GM18951 (cell line): ENCODE measurements at regions not wholly inside any gene's neighbourhood (a gene's known extent, or its start where the extent isn't known, plus 50 kb on each side); places are given as distances from the start of the nearest gene placed in this dataset.

Experiments
- POLR2A ChIP-seq: IDR thresholded peaks from 4 replicates; pipeline ENCODE4 v1.6.1; 2011; ENCODE audit warnings: mild to moderate bottlenecking; ENCODE audit not compliant: insufficient read length, insufficient read depth; ENCODE audit errors: extremely low read depth
- in situ Hi-C: fragments of 300-500 bp; cut with MboI; formaldehyde crosslinking; loops from one replicate; pipeline ENCODE4 v1.12.0; 2022; ENCODE audit warnings: low sequenced_read_pairs, mixed read lengths, inconsistent platforms; ENCODE audit not compliant: unreplicated experiment

DNA sequence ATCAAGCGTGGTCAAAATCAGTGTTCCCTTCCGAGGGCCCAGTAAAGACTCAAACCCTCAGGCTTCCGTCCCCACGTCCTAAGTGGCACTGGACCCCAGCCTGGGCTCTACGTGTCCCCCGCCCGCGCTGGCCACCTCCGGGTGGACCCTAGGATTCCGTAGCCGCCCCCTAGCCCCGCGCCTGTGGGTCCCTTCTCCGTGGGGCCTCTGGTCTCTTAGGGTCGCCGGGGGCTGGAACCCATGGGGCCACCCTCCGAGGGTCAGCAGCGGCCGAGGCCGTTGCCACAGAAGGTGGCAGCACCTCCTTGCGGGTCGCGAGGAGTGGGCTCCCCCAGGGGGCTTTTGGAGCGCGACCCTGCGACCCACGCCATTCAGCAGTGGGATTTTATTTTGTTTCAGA, 170.5 kb upstream of the EEPD1 start:
- in situ Hi-C loops, result loop anchor here (10.0 kb wide), 1 partner anchor 312 kb away; no protein-coding TSS in a partner anchor
- TF ChIP-seq POLR2A, result no peak

DNA sequence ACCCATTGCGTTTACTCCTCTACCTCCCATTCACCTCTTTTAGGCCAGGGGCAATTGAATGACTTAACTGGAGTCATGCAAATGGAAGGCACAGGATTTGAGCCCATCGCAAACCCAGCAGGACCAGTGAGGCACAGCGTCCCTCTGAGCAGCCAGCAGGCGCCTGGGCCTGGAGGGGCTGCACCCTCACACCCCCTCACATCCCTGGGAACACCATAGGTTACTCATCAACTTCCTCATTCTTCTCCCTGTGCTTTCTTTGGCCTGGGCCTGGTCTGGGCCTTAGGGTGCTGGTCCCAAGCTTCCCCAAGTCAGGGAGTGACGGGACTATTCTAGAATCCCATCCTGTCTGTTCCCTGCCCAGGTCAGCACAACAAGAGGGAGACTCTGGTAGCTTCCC, 169.4 kb upstream of the EEPD1 start:
- no peak for TF ChIP-seq POLR2A
- in situ Hi-C loops, result loop anchor here (10.0 kb wide), 1 partner anchor 311 kb away; no protein-coding TSS in a partner anchor

DNA sequence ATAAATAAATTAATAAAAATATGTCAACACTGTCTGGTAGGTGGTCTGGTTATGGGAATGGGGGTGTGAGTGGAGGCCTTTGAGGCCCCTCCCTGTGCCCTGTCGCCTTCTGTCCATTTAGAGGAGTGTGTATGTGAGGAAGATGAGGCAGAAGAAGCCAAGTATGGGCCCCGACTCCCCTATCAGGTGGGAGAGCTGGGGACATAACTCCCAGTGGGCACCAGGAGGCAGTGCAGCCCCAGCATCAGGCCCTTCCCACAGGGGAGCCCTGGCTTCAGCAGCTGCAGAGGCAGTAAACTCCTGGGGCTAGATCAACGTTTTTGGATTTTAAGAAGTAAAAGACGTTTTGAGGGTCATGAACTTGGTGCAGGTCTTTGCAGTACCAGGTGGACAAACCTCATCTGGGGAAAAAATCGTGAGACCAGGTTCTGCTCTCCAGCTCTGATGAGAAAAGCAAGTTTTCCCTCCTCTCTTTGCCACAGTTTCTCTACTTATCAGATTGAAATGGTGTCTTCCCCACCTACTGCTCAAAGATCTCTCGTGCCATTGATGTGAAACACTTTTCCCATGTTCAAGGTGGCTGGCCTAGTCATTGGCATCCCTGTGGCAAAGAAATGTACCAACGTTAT, 167.8 kb upstream of the EEPD1 start:
- in situ Hi-C loops, result loop anchor here (10.0 kb wide), 1 partner anchor 310 kb away; no protein-coding TSS in a partner anchor
- TF ChIP-seq POLR2A, result no peak

DNA sequence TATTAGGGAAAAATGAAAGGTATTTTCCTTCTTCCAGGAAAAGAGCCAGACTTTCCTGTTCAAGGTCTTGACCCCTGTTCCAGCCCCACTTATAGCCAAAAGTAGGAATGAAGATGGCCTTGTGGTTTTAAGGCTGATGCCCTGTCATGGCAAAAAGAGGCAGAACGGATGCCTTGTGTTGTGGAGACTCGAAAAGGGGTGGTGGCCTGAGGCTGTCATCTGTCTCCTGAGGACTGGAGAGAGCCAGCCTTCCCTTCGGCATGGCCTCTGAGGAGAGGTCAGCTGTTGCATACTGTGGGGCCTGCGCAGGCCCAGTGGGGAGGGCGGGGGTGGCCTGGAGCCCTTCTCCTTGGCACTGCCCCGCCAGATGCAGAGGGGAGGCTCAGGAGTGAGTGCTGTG, 166.0 kb upstream of the EEPD1 start:
- no peak for TF ChIP-seq POLR2A
- in situ Hi-C loops, result loop anchor here (10.0 kb wide), 1 partner anchor 308 kb away; no protein-coding TSS in a partner anchor

DNA sequence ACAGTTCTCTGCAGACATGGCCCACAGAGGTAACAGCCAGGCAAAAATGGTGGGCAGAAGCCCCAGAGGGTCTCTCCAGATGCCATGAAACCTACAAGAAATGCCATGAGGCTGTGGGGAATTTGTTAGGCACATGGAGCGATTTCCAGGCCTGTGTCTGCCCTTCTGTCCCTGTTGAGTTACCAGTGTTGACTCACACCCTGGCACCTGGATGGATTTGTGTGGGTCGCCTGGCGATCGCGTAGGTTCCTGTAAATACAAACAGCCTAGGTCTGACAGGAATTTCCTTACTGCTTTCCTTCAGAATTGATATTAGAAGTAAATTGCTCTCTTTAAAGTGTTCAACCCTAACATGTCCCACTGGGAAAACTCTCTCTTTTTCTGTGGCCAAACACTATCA, 164.9 kb upstream of the EEPD1 start:
- in situ Hi-C loops, result loop anchor here (10.0 kb wide), 1 partner anchor 307 kb away; no protein-coding TSS in a partner anchor
- TF ChIP-seq POLR2A, result no peak

DNA sequence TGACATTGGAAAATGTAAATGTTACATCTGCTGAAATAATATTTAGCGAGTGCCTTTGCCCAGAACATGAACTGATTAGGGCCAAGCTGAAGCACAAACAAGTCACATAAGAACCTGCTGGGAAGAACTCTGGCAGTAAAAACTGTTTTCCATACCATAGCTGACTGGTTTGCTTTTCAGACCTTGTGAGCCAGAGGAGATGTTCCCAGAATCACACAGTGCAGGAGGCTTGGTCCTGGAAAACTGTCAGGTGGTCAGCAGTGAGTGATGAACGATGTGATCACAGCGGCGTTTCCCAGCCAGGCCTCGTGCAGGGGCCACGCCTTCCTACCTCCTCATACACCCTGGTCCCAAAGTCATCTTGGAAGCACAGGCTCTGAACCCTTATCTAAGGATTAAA, 164.2 kb upstream of the EEPD1 start:
- in situ Hi-C loops, result loop anchor here (10.0 kb wide), 1 partner anchor 306 kb away; no protein-coding TSS in a partner anchor
- no peak for TF ChIP-seq POLR2A

DNA sequence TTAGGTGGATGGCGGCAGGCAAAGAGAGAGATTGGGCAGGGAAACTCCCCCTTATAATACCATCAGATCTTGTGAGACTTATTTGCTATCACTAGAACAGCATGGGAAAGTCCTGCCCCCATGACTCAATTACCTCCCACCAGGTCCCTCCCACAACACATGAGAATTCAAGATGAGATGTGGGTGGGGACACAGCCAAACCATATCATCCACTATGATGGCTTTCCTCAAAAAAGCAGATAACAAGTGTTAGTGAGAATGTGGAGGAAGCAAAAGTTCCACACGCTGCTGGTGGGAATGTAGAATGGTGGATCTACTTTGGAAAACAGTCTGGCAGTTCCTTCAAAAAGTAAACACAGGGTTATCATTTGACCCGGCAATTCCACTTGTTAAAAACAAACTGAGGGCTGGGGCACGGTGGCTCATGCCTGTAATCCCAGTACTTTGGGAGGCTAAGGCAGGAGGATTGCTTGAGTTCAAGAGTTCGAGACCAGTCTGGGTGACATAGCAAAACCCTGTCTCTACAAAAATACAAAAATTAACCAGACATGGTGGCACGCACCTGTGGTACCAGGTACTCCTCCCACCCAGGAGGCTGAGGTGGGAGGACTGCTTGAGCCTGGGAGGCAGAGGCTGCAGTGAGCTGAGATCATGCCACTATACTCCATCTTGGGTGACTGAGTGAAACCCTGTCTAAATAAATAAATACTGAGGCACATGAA, 161.4 kb upstream of the EEPD1 start:
- in situ Hi-C loops, result no loop called here
- no peak for TF ChIP-seq POLR2A

DNA sequence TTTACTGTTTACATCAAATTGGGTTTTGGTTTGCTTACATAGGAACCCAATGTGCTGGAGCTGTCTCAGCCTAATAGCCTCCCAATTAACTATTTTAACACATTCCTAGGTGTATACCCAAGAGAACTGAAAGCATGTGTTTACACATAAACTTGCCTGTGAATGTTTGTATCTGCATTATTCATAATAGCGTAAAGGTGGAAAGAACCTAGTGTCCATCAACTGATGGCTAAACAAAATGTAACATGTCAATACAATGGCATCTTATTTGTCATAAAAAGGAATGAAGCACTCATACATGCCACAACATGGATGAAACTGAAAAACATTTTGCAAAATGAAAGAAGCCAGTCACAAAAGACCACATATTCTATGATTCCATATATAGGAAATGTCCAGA, 160.6 kb upstream of the EEPD1 start:
- in situ Hi-C loops, result no loop called here
- no peak for TF ChIP-seq POLR2A

DNA sequence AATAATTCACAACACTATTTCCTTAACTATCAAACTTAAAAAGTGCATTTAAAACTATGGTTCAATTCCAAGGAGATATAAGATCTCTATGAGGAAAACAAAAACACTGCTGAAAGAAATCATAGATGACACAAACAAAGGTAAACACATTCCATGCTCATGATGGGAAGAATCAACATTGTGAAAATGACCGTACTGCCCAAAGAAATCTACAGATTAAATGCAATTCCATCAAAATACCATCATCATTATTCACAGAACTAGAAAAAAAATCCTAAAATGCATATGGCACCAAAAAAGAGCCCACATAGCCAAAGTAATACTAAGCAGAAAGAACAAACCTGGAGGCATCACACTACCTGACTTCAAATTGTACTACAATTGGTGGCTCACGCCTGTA, 159.9 kb upstream of the EEPD1 start:
- in situ Hi-C loops, result no loop called here
- TF ChIP-seq POLR2A, result no peak

DNA sequence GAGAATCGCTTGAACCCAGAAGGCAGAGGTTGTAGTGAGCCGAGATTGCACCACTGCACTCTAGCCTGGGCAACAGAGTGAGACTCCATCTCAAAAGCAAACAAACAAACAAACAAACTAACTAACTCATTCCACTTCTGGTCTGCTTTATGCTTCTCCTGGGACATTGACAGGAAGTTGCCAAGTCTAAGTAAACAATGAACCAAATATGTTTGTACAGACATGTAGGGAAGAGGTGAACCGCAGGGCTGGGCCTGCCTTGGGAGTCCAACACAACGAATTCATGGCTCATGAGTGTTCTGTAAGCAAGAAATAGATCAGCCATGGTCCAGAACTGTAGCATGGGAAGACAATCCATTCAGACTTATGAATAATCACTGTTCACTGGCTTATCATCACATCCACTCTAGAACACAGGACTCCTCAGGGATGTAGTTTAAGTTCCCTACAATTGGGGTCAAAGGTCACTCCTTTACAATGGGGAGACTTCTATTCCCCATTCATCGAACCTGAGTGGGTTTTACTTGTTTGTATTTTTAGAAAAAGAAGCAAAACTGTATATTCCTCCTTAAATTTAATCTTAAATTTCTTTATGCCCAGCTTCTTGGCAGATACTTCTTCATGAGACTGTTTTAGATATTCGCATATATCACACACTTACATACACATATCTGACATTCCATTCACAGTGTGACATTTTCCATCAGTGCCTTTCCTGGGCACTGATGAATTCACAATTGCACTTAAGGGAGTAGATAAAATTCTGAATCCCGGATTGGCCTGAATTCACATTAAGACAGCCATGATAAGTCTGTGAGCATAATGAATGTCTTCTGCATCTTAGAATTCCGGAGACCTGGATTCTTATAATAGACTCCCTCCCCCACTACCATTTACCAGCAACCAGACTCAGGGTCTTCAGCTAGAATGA, 159.1 kb upstream of the EEPD1 start:
- TF ChIP-seq POLR2A, result no peak
- in situ Hi-C loops, result no loop called here

DNA sequence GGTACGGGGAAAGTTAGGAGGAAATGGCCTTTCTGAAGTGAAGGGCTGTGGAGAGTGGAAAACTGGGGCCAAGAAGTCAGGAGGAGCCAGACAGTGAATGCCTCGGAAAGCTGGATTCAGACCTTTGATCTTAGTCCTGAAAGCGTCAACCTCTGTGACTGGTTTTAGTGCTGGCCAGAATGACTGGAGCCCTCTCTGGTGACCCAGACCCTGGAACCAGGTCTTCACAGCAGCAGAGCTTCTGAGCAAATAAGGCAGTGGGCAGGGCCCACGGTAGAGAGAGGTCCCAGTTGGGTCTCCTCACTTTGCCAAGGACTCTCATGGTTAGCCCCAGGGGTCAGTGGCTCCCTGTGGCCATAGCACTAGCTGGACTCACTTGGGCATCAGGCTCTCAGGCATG, 157.7 kb upstream of the EEPD1 start:
- in situ Hi-C loops, result no loop called here
- no peak for TF ChIP-seq POLR2A

DNA sequence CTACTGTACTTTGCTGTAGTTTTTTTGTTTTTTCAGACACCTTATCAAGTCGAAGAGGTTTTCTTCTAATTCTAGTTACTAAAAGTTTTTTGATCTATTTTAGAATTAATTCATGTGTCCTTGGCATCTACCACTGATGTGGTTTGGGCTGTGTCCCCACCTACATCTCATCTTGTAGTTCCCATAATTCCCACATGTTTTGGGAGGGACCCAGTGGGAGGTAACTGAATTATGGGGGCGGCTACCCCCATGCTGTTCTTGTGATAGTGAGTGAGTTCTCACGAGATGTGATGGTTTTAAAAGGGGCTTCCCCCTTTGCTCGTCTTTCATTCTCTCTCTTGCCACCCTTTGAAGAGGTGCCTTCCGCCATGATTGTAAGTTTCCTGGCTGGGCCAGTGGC, 154.6 kb upstream of the EEPD1 start:
- in situ Hi-C loops, result no loop called here
- no peak for TF ChIP-seq POLR2A

DNA sequence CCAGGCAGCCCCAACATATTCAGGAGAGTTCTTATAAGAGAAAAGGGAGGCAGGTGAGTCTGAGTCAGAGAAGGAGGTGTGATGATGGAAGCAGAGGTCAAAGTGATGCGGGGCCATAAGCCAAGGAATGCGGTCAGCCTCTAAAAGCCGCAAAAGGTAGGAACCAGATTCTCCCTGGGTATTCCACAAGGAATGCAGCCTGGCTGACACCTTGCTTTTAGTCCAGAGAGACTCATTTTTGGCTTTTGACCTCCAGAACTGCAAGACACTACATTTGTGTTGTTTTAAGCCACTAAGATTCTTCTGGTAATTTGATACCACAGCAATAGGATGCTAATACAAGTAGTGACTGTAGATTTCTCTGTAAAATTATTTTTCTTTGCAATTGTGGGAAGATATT, 151.5 kb upstream of the EEPD1 start:
- TF ChIP-seq POLR2A, result no peak
- in situ Hi-C loops, result no loop called here

DNA sequence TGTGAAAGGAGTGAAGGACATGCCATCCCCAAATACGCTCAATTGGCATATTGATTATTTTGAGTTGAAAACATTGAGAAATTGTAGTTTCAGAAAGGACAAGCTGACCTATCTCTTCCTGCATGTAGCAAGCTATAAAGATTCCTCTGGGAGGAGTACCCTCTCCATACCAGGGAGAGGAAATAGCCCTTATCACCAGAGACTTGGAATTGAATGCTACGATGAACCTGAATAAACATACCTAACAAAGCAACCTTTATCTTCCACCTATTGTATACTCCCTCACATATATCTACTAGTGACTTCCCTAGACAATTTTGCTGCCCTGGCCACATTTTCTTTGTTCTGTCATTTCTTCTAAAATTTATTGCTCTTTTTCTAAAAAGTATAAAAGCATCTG, 150.2 kb upstream of the EEPD1 start:
- in situ Hi-C loops, result no loop called here
- TF ChIP-seq POLR2A, result no peak

DNA sequence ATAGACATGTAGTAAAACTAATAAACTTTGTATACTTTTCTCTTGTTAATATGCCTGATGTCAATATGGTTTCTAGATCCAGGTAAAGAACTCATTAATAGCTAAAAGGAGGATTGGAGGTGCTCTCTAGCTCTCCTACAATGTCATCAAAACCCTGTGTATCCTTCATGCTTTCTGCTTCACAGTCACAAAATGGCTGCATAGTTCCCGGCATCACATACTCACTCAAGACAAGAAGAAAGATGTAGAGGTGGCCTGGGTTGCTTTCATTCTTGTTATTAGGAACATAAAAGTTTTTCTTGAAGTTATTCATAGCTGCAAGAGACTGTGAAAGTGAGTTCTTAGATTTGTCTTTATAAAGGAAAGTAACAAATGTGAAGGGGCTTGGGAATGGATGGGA, 149.7 kb upstream of the EEPD1 start:
- TF ChIP-seq POLR2A, result no peak
- in situ Hi-C loops, result no loop called here
